ENCODE measurements at regions not wholly inside any gene's neighbourhood (a gene's known extent, or its start where the extent isn't known, plus 50 kb on each side); places are given as distances from the start of the nearest gene placed in this dataset.

DNA sequence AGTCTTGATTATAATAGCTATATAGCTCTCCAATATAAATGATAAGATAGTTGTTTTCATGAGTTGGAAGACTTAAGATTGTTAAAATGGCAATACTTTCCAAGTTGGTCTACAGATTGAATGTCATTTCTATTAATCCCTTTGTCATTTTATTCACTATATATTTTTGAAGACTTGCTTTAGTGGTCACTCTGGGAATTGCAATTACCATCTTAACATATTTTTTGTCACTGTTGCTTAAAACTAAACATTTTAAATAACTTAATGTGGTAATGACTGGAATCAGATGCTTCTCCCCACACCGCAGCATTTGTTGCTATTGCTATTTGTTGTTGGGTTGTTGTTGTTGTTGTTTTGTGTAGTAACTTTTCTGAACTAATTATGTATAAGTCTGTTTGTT, 1592.9 kb downstream of the MRPL39 start:
- DNase-seq (ENCODE audit: low spot score): no peak
- Mint-ChIP-seq H3K27ac (ENCODE audit: unreplicated experiment) (no peak overlapping the region), H3K9me3 (ENCODE audit: low read depth) (peaks cover 47% of the 10 kb centered on the region), H3K27me3 (ENCODE audit: low read depth) (no peaks in the 10 kb centered on the region), H3K4me3 (ENCODE audit: unreplicated experiment) (no peak overlapping the region), H3K36me3 (ENCODE audit: low read depth) (no peaks in the 10 kb centered on the region), H3K4me1 (ENCODE audit: low read depth) (no peaks in the 10 kb centered on the region)
- TF ChIP-seq, protein P1, sequence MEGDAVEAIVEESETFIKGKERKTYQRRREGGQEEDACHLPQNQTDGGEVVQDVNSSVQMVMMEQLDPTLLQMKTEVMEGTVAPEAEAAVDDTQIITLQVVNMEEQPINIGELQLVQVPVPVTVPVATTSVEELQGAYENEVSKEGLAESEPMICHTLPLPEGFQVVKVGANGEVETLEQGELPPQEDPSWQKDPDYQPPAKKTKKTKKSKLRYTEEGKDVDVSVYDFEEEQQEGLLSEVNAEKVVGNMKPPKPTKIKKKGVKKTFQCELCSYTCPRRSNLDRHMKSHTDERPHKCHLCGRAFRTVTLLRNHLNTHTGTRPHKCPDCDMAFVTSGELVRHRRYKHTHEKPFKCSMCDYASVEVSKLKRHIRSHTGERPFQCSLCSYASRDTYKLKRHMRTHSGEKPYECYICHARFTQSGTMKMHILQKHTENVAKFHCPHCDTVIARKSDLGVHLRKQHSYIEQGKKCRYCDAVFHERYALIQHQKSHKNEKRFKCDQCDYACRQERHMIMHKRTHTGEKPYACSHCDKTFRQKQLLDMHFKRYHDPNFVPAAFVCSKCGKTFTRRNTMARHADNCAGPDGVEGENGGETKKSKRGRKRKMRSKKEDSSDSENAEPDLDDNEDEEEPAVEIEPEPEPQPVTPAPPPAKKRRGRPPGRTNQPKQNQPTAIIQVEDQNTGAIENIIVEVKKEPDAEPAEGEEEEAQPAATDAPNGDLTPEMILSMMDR (IDR thresholded peaks at IDR 0.05): peak; percentile 43

DNA sequence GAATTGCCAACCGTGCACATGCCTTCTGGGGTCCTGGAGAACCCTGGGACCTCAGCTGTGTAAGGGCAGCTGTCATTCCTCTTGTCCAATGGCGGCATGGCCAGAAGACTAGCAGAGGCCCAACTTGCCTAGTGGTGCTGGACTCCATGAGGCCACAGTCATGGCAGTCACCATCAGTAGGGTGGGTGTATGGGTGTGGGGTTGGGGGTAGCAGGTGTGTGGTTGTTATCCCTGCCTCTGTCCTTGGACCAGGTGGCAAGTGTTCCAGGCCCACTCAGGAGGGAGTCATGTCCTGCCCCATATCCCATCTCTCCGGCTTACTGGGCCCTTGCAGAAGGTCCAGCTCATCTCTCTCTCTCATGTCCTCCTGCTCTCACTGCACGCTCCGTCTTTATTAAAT, 1596.2 kb downstream of the MRPL39 start:
- Mint-ChIP-seq H3K9me3 (ENCODE audit: low read depth) (peaks cover 36% of the 10 kb centered on the region), H3K27me3 (ENCODE audit: low read depth) (no peaks in the 10 kb centered on the region), H3K36me3 (ENCODE audit: low read depth) (no peaks in the 10 kb centered on the region), H3K27ac (ENCODE audit: unreplicated experiment) (no peak overlapping the region), H3K4me1 (ENCODE audit: low read depth) (no peaks in the 10 kb centered on the region), H3K4me3 (ENCODE audit: unreplicated experiment) (no peak overlapping the region)
- no peak for DNase-seq (ENCODE audit: low spot score)
- TF ChIP-seq, protein P1 (IDR thresholded peaks at IDR 0.05): no peak

DNA sequence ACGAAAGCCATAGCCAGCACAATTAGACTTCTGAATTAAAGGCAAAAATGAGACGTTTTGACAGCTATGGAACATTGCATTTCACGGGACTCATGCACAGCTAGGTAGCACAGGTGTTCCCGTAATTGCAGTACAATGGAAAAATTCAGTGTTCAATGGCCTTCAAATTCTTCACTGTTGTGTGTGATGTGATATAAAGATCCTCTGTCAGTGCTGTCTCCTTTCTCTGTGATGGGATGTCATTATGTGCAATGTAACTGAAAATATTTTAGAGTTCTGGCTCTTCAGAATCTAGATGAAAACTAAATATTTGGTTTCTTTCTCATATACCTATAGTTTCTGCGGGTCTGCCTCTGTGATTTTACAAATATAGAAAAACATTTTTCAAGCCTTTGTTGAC, 1599.7 kb downstream of the MRPL39 start:
- H3K27ac Mint-ChIP-seq (ENCODE audit: unreplicated experiment): no peak overlapping the region
- no peak for DNase-seq (ENCODE audit: low spot score)
- H3K4me1 Mint-ChIP-seq (ENCODE audit: low read depth): no peaks in the 10 kb centered on the region
- H3K36me3 Mint-ChIP-seq (ENCODE audit: low read depth): no peaks in the 10 kb centered on the region
- no peak overlapping the region for H3K4me3 Mint-ChIP-seq (ENCODE audit: unreplicated experiment)
- TF ChIP-seq, protein P1 (IDR thresholded peaks at IDR 0.05): no peak
- H3K9me3 Mint-ChIP-seq (ENCODE audit: low read depth): peaks cover 46% of the 10 kb centered on the region
- H3K27me3 Mint-ChIP-seq (ENCODE audit: low read depth): no peaks in the 10 kb centered on the region

DNA sequence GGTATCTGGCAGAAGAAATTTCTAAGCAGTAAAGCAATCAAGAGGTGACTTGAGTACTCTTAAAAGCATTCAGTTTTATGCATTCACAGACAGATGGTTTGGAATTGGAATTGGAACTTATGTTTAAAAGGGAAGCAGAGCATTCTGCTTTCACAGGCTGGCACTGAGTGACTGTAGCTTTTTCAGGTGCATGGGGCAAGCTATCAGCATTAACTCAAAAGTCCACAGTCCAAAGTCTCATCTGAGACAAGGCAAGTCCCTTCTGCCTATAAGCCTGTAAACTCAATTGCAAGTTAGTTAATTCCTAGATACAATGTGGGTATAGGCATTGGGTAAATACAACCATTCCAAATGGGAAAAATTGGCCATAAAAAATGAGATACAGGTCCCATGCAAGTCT, 1620.3 kb downstream of the MRPL39 start:
- no peak overlapping the region for H3K27ac Mint-ChIP-seq (ENCODE audit: unreplicated experiment)
- TF ChIP-seq, protein P1 (IDR thresholded peaks at IDR 0.05): no peak
- no peaks in the 10 kb centered on the region for H3K4me1 Mint-ChIP-seq (ENCODE audit: low read depth)
- no peaks in the 10 kb centered on the region for H3K27me3 Mint-ChIP-seq (ENCODE audit: low read depth)
- H3K9me3 Mint-ChIP-seq (ENCODE audit: low read depth): peaks cover 51% of the 10 kb centered on the region
- no peak overlapping the region for H3K4me3 Mint-ChIP-seq (ENCODE audit: unreplicated experiment)
- no peaks in the 10 kb centered on the region for H3K36me3 Mint-ChIP-seq (ENCODE audit: low read depth)
- DNase-seq (ENCODE audit: low spot score): no peak

DNA sequence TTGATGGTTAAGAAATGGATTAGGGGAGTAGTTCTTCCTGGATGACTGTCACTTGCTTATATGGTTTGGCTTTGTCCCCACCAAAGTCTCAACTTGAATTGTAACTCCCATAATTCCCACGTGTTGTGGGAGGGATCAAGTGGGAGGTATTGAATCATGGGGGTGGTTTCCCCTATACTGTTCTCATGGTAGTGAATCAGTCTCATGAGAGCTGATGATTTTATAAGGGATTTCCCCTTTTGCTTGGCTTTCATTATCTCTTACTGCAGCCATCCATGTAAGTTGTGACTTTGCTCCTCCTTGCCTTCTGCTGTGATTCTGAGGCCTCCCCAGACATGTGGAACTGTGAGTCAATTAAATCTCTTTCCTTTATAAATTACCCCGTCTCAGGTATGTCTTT, 1621.1 kb downstream of the MRPL39 start:
- Mint-ChIP-seq H3K4me1 (ENCODE audit: low read depth) (no peaks in the 10 kb centered on the region), H3K9me3 (ENCODE audit: low read depth) (peaks cover 50% of the 10 kb centered on the region), H3K27me3 (ENCODE audit: low read depth) (no peaks in the 10 kb centered on the region), H3K36me3 (ENCODE audit: low read depth) (no peaks in the 10 kb centered on the region), H3K27ac (ENCODE audit: unreplicated experiment) (no peak overlapping the region), H3K4me3 (ENCODE audit: unreplicated experiment) (no peak overlapping the region)
- TF ChIP-seq, protein P1 (IDR thresholded peaks at IDR 0.05): no peak
- no peak for DNase-seq (ENCODE audit: low spot score)

All from chondrocyte (in vitro differentiated cells).